HCEC 1CT (cell line): ENCODE measurements at regions not wholly inside any gene's neighbourhood (a gene's known extent, or its start where the extent isn't known, plus 50 kb on each side); places are given as distances from the start of the nearest gene placed in this dataset.

Experiments
- DNase-seq: peaks from one replicate; pipeline ENCODE4 v3.0.0-alpha.2; 2017

DNA sequence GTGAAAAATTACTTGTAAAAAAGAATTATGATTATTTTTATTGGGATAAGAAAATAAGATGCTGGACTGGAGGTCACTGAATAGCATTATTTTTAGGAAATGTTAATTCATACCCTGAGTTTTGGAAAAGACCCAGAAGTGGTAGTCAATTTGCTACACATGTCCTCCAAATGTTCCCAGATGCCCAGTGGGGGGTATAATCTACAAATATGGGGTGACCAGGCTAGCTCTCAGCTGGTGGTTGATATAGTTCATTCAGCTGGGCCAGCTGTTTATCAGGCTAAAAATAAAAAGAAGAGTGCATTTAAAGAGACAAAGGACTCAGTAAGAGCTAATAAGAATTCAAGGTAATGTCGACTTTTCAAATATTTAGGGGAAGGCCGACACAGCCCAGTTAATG, 402.0 kb upstream of the GOLIM4 start:
- no peak for DNase-seq

DNA sequence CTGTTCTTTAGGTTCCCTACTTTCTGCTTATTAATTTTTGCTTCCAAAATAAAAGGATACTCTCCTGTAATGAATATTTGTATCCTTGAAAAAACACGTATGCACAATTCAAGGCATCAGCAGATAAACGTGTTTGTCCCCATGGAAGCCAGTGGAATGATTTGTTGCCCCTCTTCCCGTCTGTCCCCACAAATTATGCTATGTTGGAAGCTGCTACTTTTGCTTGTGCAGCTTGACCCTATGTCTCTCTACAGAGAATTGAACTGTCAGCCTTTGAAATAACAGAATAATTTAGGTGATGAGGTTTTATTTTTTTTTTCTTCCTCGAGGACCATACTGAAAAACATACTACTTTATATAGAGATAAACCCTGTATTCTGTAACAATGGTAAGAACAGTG, 401.5 kb upstream of the GOLIM4 start:
- DNase-seq = no peak

DNA sequence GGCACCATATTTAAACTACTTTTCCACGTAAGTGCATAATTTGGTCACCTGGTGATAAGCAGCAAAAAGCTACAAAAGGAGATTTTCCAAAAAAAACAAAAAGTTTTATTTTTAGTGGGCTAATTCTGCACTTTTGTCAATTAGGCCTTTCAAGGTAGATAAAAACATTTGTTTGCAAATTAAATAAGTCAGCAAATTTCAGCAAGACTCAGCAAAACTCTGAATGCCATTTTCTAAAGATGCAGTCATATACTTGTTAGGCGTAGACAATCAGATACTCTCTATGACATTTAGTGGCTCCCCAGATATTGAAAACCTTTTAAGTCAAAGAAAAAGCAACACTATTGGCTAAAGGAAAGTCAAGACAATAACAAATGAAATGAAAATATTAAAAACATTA, 400.2 kb upstream of the GOLIM4 start:
- no peak for DNase-seq

DNA sequence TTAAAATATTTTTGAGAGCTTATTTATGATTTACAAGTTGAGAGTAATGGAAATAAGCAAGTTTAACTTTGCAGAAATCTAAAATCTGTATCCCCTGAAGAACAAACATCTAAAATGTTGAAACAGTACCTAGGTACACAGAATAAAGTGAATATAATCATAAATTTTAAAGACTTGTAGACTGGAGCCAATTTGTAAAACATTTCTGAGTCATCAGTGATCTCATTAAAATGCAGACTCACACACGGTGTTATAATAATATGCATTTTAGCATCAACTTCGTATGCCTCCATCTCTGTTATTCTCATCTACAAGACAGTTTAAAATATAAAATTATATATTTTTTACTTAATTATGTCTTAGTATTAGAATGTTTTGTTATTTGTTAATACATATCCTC, 399.5 kb upstream of the GOLIM4 start:
- DNase-seq = no peak

DNA sequence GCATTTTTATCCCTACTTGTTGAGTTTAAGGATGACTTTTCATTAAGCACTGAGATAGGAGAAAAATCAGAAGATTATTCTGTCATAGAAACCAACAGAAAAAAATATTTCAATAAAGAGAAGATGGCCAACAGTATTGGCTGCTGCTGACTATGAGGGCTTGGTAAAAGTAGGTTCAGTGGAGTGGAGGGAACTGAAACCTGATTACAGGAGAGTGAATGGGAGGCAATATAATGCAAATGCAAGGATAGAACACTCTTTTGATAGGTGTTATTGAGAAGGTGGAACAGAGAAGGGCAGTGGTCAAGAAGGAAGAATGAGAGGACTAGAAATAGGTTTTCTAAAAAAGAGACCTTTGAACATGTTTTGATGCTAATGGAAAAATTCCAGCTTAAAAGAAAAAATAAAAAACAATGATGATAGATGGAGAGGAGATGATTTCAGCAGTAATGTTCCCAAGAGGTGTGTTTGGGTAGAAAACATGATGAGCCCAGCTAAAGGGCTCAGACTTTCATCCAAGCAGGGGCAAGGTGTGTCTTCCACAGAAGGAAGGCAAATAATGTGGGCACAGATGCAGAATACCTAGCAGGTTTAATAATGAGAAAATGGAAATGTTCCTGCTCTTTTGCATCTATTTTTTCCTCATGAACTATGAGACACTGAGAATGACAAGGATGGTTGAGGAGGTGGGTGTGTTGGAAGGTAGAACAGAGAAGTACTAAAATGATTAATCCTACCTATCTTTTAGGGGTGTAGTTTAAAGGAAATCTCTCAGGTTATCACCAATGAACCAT, 397.9 kb upstream of the GOLIM4 start:
- no peak for DNase-seq

DNA sequence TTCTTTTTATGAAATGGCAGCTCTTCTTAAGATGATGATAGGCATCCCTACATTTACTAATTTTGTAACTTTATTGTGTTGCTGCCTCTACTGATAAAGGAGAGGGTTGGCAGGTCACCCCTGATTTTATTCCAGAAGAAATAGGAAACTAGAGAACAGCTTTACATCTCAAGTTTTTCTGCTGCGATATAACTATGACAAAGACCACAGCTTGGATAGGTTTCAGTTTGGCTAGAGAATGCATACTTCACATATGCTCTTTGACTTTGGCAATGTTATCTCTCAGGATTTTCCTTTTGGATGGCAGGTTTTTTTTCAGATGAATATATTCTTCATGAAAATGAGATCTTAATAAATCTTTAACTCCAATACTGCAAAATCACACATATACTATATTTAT, 395.3 kb upstream of the GOLIM4 start:
- no peak for DNase-seq

DNA sequence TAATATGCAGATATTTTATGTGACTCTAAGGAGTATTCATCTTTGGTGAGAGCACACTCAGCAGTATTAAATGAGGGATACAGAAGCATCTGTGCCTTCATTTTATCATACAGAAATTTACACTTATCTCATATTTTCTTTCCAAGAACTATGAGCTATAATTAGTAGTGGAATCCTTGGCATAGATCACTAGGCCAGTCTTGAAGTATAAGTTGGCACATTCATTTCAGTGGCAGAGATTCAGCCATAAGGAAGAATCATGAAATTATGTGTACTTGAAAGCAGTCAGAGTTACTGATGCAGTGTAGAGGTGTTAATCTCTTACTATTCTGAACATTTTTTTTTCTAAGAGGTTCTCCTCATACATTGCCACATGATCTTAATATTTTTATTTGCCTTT, 393.6 kb upstream of the GOLIM4 start:
- DNase-seq = no peak

DNA sequence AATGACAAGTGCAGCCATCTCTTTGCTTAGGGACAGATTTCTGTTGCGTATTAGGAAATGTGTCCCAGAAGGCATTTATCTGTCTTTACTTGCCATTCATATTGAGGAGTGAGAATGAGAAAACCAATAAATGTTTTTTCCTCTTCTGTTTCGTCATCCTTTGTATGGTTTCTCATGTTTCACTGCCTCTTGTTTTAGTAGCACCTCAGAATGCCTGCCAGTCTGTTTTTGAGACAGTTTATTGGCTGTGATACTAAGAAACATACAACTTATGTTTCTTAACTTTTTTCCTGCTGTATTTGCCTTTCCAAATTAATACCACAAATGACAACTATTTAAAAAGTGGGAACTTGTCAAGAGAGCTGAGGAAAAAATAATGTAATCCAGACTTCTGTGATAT, 390.2 kb upstream of the GOLIM4 start:
- DNase-seq = no peak

DNA sequence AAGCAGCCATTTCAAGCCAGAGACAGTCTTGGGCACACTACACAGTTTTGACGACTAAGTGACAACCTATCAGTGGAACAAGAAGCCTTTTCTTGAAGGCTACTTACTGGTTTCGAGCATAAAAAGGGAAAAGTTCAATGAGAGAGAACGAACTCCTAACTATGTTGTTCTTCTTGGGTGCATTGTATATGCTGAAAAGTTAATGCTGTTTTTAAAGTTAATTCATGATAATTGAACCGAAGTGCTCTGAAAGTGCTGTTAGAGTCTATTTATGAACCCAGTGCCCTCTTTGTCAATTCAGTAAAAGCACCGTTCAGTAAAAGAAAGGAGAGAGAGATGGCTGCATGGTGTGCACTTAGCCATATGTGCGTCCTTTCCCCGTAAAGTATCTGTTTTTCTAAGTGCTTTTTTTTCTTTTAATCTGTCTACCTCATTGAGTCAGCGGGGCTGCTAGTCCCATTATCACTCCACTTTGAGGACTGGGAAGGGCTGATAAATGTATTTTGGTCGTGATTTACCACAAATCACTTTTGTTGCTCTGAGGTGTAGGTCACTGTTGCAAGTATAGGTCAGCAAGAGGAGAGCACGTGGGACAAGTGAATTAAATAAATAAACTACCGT, 380.7 kb upstream of the GOLIM4 start:
- no peak for DNase-seq

DNA sequence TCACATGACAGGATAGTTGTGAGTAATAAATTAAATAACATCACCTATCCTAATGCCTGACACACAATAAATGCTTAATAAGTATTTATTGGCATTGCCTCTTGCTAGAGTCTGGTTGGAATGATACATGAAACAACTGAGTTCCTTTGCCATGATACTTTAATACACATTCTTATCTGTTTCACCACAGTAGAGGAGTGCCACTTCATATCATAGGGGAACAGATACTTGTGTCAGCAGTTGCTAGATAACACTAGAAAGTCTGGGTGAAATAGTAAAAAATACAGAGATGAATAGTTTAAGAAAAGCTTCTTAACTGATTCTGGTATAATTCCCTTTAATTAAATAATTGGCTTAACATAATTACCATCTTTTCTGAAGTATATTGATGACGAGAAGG, 380.0 kb upstream of the GOLIM4 start:
- no peak for DNase-seq

DNA sequence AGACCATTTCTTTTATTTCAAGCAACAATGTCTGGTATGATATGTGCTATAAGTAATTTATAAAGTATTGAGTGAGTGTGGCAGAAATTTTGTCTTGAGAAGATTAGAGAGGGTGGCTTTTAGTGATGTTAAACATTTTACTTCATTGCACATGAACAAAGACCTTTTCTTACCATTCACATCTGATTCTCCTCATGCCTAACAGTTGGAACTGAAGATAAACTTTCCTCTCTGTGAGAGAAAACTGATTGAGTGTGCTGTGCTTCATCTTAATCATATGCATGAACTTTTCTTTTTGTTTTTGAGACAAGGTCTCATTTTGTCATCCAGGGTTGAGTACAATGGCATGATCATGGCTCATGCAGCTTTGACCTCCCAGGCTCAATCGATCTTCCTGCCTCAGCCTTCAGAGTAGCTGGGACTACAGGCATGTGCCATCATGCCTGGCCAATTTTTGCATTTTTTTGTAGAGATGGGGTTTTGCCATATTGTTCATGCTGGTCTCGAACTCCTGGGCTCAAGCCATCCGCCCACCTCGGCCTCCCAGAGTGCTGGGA, 377.7 kb upstream of the GOLIM4 start:
- no peak for DNase-seq

DNA sequence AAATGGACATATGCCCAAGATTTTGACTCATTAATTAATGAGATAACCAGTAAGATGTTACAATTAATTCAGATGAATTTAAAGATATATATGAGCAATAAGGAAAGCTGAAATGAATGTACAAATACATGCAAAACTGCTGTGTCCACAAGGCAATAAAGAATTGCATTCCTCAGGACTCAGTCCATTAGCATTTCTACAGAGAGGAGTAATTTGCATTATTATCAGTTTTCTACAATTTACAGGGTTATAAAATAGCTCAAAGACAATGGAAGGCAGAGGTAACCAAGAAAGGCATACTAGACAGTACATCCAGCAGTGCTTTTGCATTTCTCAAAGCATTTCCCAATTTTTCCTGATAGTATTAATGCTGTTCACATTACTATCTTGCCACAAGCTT, 377.1 kb upstream of the GOLIM4 start:
- DNase-seq = no peak

DNA sequence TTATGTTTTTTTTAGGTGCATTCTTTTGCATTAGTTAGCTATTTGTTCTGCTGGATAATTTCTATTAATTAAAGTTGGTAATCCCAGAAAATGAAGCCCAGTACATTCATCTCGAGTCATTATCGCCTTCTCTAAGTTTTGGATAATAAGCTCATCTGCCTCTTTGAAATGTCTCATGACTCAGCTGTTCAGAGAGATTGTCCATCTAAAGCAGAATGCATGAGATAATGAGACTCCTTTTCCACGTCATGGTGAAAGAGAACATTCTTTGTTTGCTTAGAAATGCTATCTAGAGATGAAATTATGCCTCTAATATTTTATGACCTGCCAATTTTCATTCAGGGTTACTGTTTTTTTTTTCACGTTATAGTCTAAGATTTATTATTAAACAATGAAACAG, 374.7 kb upstream of the GOLIM4 start:
- DNase-seq = no peak

DNA sequence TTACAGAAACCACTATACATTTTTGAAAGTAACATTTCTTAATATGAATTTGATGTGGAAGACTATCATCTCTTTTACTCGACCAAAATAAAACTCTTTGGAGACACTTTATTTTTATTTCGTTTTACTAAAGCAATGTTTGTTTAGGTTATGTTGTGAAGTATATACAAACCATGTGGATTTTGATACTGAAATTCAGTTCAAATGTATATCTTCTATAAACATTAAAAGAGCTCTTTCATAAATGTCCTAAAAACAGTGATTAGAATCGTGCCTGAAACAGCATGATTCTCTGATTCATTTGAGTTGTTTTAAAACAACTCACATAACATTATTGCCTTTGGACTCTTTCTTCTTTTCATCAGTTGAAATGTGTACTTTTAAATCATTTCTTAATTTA, 373.7 kb upstream of the GOLIM4 start:
- DNase-seq = no peak

DNA sequence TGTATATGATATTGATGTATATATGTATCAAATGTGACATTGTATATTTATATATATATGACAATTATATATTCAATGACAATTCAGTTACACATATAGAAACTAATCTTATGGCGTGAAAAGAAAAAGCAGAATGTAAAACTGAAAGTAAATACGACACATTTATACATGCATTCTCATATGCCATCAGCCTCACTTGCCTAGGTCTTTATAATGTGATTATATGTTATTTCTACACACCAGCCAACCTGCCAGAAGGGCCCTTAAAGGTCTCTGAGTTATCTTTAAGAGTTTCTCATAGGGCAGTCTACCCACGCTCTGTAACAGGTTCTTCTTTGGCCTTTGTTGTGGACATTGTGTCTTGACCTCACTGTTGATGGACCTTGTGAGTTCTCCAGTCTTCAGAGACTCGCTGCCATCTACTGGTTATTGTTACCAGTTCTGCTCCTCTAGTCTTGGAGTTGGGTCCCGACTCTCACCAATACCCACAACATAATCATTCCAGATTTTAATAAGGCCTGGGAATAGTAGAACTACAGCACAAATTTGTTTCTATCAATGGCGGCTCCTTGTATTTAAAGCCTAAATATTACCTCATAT, 371.5 kb upstream of the GOLIM4 start:
- no peak for DNase-seq

DNA sequence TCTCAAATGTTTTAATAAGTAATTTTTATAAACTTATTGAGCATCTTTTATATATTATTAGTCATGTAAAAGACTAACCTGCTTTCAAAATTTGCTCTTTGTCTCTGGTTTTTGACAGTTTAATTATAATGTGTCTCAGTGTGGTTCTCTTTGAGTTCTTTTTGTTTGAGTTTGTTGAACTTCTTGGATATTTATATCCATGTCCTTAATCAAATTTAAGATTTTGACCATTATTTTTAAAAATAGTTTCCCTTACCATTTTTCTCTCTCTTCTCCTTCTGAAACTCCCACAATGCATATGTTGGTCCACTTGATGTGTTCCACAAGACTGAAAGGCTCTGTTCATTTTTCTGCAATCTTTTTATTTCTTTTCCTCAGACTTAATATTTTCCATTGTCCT, 366.1 kb upstream of the GOLIM4 start:
- DNase-seq = no peak

DNA sequence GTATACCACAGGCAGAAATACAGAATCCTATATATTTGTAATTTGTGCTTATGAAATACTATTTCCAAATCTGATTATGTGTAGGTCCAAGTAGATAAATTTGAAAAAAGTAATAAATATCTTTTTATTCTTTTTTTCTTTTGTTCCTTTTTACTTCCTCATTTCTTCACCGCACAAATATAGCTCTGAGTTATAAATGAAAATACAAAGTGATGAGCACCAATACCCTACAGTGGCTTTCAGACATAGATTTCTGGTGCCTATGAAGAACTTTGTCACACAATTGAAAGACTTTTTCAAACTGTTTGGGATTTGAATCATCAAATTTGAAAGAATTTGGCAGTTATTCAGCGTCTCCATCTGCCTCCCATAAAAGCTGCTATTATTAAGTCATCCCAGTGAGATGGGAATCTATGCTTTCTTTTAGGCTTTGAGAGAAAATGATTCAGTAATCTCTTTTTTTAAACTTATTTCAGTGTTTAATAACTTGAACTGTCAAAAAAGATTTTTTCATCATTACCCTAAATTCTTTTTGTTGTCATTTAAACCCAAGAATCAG, 363.6 kb upstream of the GOLIM4 start:
- no peak for DNase-seq

DNA sequence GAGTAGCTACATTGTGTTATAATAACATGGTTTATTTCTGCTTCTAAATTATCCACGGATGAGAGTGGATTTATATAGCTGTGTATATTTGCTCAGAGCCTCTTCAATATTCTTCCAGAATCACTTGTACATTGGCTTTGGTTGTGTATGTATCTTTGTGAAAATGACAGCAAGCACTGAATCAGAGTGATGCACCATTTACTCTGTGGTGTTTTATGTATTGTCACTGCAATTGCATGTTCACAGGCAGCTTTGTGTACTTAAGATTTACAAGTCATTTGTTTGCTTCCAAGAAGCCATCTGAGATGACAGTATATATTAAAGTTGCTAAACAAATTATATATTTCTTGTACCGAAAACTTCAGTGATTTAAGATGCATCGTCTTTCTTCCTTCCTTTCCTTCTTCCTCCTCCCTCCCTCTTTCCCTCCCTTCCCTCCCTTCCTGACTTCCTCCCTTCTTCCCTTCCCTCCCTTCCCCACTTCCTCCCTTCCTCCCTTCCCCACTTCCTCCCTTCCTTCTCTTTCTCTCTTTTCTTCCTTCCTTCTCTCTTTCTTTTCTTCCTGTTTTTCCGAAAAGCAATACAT, 362.3 kb upstream of the GOLIM4 start:
- DNase-seq = no peak

DNA sequence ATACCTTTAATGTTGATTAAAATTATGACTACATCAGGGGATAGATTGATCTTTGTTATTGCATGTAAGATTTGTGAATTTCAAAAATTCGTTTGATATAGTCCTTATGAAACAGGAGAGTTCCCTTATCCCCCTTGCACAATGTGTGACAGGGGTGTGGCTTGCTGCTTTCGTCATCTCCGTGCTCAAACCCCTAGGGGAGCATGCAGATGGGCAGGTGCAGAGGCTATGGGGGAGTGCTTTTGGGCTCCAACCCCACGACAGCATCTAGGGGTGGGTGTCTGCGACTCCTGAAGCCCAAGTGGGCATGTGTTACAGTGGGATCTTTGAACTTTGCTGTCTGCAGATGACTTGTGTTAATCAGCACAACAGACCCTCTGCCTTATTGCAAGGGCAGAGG, 360.1 kb upstream of the GOLIM4 start:
- no peak for DNase-seq

DNA sequence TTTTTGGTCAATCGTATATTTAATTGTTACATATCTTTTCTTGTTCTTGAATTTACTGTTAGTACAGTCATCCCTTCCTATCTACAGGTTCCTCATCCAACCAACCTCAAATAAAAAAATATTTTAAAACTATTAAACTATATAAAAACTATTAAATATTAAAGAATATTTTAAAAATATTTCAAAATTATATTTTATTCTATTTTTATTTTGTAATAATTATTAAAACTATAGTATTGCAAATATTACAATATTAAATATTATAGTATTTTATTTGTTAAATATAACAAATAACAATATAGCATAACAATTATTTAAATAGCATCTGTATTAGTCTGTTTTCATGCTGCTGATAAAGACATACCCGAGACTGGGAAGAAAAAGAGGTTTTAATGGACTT, 357.9 kb upstream of the GOLIM4 start:
- DNase-seq = no peak

DNA sequence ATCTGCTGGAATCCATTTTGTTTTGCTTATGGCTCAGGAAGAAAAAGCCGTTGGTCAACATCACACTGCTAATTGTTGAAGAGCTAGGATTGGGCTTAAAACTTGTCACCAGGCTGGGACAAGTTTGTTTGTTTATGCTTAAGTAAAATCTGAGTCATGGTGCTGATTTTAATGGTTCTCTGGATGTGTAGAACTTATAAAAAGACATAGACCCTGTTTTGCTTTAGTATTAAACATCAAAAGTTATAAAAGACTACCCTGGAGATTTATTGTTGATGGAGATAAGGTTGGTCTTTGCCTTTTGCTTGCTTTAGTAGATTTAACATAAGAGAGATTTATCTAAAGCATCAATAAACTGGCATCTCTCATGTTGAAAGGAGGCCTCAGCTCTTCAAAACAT, 348.2 kb upstream of the GOLIM4 start:
- no peak for DNase-seq

DNA sequence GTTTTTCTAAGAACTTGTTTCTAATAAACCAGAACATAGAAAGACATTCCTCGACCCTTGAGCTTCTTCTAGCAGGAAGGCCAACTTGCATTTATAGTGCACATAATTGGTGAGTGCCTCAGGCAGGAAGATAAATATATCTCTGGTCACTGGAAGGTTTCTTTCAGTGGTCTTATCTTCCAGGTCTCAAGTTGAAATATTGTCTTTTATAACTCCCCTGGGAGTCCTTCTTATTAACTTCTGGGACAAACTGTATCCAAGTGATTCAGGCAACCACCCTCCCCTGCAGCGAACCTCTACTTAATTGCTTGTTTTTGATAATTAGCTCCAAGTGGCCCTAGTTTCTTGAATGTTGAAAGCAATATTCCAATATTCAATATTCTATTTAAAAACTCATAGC, 346.8 kb upstream of the GOLIM4 start:
- DNase-seq = no peak

DNA sequence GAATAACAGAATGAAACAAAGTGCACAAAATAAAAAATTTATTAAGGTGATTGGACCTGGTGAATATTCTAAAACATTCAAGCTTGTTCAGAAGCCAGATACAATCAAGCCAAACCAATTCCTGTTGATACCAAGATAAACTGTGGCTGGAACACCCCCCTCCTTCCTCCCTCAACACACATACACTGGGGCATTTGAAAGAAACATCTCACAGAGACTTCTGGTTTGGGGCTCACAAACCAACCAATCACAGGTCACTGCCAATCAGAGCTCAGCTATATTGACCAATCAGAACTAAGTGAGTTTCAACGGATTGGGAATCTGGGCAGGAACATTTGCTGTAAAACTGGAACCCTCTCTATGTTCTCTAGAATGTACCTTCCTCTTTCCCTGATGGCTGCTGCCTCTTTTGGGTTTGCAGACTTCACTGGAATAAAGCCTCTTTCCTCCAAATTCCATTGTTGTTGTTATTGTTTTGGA, 340.6 kb upstream of the GOLIM4 start:
- no peak for DNase-seq
